Coronary artery (tissue), 2 donors: ENCODE measurements at regions not wholly inside any gene's neighbourhood (a gene's known extent, or its start where the extent isn't known, plus 50 kb on each side); places are given as distances from the start of the nearest gene placed in this dataset.

ENCODE experiments used
- DNase-seq: peaks from one replicate; pipeline ENCODE4 v3.0.0-alpha.2; 2017; ENCODE audit warnings: low spot score
- H3K27ac ChIP-seq, 2 donors: fragments of 200-600 bp; sonication (generic); one replicate each; pipeline ENCODE4 v1.5.1; 2016 to 2019
- H3K4me3 ChIP-seq: fragments of 200-600 bp; sonication (generic); 2 replicates; pipeline ENCODE4 v1.5.1; 2016; ENCODE audit warnings: mild to moderate bottlenecking, moderate library complexity
- CTCF ChIP-seq: fragments of 200-600 bp; sonication (generic); IDR thresholded peaks from one replicate; pipeline ENCODE4 v1.5.1; 2019; ENCODE audit warnings: antibody characterized with exemption

- H3K4me3 ChIP-seq, result no peak overlapping the region
- no peak overlapping the region for H3K27ac ChIP-seq
- no peak for TF ChIP-seq CTCF
- DNase-seq, result no peak
Observed at GRCh38 chr3:124574012-124574411, 156.2 kb upstream of the UMPS start.

GRCh38 chr3:124576565-124577493 lies 153.4 kb upstream of the UMPS start:
- Histone ChIP-seq H3K27ac (no peak overlapping the region), H3K4me3 (no peak overlapping the region)
- no peak for DNase-seq
- no peak for TF ChIP-seq CTCF

- TF ChIP-seq CTCF, result no peak
- H3K27ac ChIP-seq, result no peak overlapping the region
- H3K4me3 ChIP-seq, result no peak overlapping the region
- no peak for DNase-seq
Observed at GRCh38 chr3:124577494-124578167, 152.6 kb upstream of the UMPS start.

GRCh38 chr3:124579641-124580040 lies 150.6 kb upstream of the UMPS start:
- Histone ChIP-seq H3K4me3 (no peak overlapping the region), H3K27ac (no peak overlapping the region)
- DNase-seq, result no peak
- no peak for TF ChIP-seq CTCF

GRCh38 chr3:124582196-124582595 lies 148.1 kb upstream of the UMPS start:
- Histone ChIP-seq H3K27ac (no peak overlapping the region), H3K4me3 (no peak overlapping the region)
- TF ChIP-seq CTCF, result no peak
- DNase-seq, result no peak

- TF ChIP-seq CTCF, result no peak
- no peak overlapping the region for H3K27ac ChIP-seq
- DNase-seq, result no peak
Observed at GRCh38 chr3:124582621-124583395, 147.4 kb upstream of the UMPS start.

More at GRCh38 chr3:124582621-124583395, 147.4 kb upstream of the UMPS start:
- no peak overlapping the region for H3K4me3 ChIP-seq
